HG02981 (cell line): ENCODE measurements at regions not wholly inside any gene's neighbourhood (a gene's known extent, or its start where the extent isn't known, plus 50 kb on each side); places are given as distances from the start of the nearest gene placed in this dataset.
"Not testable (repeated sequence)": the region's sequence is repeated elsewhere in the genome, so short reads cannot be mapped to it uniquely, and the experiment has no call there.

Experiments used
- ATAC-seq: cut with Tn5 transposase; IDR thresholded peaks from one replicate; pipeline ENCODE4 v1.9.1; 2021; ENCODE audit warnings: mild to moderate bottlenecking, moderate library complexity; ENCODE audit not compliant: unreplicated experiment

- ATAC-seq: no peak
Measured at GRCh38 chr17:83202002-83203000, 122.9 kb downstream of the METRNL start.

- ATAC-seq: no peak
Measured at GRCh38 chr17:83203073-83203471, 123.7 kb downstream of the METRNL start.

DNA sequence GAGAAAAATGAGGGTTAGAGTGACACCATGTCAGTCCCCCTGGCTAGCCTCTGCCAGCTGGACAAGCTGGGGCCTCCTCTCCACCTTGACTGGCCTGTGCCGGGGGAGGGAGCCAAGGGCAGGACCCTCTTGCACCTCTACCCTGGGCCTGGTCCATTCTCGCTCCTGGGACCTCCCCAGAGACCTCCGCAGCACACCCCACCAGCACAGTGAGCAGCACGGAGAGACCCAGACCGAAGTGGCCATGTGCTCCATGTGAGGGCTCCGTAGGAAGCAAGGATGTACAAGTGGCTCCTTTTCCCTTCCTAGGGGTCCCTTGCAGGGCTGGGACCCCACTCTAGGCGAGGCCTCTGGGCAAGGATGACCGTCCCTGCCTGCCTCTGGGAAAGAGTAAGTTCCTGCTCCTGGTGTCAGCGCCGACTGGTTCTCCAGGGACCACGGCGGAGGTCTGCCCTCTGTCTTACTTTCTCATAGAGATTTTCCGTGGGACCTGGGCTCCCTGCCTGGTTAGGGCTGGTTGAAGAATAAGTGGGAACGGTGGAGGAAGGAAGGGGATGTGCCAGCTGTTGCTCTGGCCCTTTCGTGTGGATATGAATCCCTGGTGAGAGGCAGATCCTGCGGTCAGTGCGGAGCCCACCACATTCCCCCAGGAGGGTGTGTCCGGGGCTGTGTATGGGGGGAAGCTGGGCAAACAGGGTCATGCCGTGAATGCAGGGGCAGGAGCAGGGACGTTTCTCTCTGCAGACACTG lies 124.2 kb downstream of the METRNL start:
- no peak for ATAC-seq

DNA sequence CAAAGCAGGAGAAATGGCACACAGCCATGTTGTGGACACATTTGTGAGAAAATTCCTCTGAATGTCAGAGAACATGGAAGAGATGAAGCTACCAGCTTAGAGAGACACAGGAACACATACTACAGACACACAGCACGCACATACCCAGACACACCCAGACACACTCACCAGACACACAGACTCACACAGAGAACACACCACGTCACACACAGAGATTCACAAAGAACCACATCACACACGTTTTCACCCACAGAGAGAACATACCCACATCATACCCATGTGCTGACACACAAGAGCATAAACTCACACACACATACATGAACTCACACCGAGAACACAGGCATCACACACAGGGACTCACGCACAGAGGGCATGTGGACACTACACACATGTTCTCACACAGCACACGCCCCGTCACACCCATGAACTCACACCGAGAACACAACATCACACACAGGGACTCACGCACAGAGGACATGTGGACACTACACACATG lies 124.9 kb downstream of the METRNL start:
- no peak for ATAC-seq

DNA sequence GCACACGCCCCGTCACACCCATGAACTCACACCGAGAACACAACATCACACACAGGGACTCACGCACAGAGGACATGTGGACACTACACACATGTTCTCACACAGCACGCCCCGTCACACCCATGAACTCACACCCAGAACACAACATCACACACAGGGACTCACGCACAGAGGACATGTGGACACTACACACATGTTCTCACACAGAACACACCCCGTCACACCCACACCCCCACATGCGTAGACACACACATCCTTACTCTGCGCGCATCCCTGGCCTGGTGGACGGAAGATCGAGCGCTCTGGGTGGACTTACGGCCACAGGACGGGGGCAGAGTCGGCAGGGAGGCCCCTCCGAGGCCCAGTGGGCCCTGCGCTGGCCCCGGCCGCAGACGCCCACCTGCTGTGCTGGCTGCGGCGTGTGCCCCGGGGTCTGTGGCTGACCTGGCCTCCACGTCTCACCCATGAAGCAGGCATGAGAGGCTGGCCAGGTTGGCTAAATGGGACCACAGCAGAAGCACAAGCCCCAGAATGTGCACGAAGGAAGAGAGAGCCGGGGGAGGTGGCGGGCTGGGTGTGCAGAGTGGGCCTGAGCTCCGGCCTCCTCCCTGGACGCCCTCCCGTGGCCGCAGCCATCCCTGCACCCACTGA lies 125.5 kb downstream of the METRNL start:
- ATAC-seq: not testable (repeated sequence)

DNA sequence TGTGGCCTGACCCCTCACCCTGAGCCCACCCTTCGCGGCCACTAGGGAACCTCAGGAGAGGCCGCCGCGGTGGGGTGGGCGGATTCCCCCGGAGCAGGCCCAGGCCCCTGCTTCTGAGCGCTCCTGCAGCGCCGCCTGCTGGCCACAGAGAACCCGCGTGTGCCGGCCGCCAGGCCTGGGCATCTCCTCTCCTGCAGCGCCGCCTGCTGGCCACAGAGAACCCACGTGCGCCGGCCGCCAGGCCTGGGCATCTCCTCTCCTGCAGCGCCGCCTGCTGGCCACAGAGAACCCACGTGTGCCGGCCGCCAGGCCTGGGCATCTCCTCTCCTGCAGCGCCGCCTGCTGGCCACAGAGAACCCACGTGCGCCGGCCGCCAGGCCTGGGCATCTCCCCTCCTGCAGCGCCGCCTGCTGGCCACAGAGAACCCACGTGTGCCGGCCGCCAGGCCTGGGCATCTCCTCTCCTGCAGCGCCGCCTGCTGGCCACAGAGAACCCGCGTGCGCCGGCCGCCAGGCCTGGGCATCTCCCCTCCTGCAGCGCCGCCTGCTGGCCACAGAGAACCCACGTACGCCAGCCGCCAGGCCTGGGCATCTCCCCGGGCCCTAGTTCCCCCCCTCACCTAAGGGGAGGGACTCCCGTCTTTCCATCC lies 126.1 kb downstream of the METRNL start:
- not testable (repeated sequence) for ATAC-seq

- ATAC-seq: not testable (repeated sequence)
Measured at GRCh38 chr17:83206036-83206394, 126.6 kb downstream of the METRNL start.

GRCh38 chr17:83206819-83207588 lies 127.6 kb downstream of the METRNL start:
- ATAC-seq: not testable (repeated sequence)

DNA sequence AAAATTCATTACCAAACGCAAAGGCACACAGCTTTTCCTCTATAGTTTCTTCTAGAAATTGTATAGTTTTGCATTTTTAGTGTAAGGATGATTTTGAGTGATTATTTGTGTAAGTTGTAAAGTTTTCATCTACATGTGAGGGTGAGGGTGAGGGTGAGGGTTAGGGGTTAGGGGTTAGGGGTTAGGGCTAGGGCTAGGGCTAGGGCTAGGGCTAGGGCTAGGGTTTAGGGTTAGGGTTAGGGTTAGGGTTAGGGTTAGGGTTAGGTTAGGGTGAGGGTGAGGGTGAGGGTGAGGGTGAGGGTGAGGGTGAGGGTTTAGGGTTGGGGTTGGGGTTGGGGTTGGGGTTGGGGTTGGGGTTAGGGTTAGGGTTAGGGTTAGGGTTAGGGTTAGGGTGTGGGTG lies 167.6 kb downstream of the METRNL start:
- not testable (repeated sequence) for ATAC-seq
